ENCODE measurements at regions not wholly inside any gene's neighbourhood (a gene's known extent, or its start where the extent isn't known, plus 50 kb on each side); places are given as distances from the start of the nearest gene placed in this dataset.
A peak's percentile ranks its signal among the peaks of the same experiment; 100 is the strongest.
"Not testable (repeated sequence)": the region's sequence is repeated elsewhere in the genome, so short reads cannot be mapped to it uniquely, and the experiment has no call there.

DNA sequence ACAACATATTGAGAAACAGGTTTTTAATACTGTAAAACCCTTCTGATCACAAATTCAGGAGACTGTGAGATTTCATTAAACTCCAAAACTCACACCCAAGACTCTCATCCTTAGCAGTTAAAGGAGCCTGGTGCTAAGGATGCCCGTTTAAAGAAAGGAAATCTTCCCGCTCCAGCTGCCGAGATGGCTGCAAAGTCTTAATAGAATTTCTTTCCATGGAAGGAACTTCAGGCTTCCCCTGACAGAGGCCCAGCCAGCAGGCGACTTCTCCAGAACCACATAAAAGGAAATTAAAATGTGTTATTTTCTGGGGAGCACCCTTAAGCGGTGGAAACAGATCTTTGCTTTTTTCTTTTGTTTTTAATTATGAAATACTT is 104.7 kb upstream of the CHST15 start:
- H3K27me3 ChIP-seq: no peaks in the 10 kb centered on the region
- no peak for DNase-seq
- H3K36me3 ChIP-seq: no peaks in the 10 kb centered on the region
- no peaks in the 10 kb centered on the region for H3K9me3 ChIP-seq
- peak overlapping the region in 2 of 4 donors; percentile 37 to 54 for H3K27ac ChIP-seq
- intact Hi-C loops (cut with DNase I): no loop called here
- H3K4me3 ChIP-seq: no peak overlapping the region
- TF ChIP-seq CTCF (IDR thresholded peaks at IDR 0.05) (no peak), POLR2A (IDR thresholded peaks at IDR 0.05) (no peak), POLR2AphosphoS5 (IDR thresholded peaks at IDR 0.05) (no peak), EP300 (IDR thresholded peaks at IDR 0.05) (no peak)
- WGBS, 2 donors: 68 to 83% methylated on average over 5 of the region's 5 CpGs
- H3K4me1 ChIP-seq: peaks cover 0 to 15% (median 2%) of the 10 kb centered on the region in 4 donors

- DNase-seq: no peak
- intact Hi-C loops (cut with DNase I): no loop called here
- TF ChIP-seq POLR2AphosphoS5 (IDR thresholded peaks at IDR 0.05) (peak in 1 of 4 donors; percentile 11), EP300 (IDR thresholded peaks at IDR 0.05) (no peak)
- Histone ChIP-seq H3K9me3 (no peaks in the 10 kb centered on the region), H3K27ac (peak overlapping the region in 3 of 4 donors; percentile 37 to 54 (median 44)), H3K36me3 (no peaks in the 10 kb centered on the region), H3K4me1 (peaks cover 0 to 15% (median 2%) of the 10 kb centered on the region in 4 donors), H3K4me3 (no peak overlapping the region), H3K27me3 (no peaks in the 10 kb centered on the region)
- WGBS, 2 donors: 78% methylated on average over 25 of the region's 25 CpGs
These were observed 104.2 kb upstream of the CHST15 start for GRCh38 chr10:124197371-124198124.

DNA sequence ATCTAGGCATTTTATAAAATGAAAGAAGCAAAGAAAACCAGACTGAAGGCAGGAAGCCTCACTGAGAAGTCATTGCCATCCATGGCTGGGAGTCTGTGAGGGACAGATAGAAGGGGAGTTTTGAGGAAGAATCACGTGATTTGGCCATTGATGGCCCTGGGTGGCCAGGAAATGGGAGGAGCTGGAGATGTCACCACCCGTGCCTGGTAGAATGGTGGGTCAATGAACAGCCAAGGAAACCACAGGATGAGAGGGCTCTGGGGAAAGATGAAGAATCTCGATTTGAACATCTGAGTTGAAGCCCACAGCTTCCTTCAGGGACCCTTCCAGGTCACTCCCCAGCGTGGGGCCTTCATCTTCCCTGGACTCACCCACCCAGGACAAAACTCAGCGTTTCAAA is 103.3 kb upstream of the CHST15 start:
- intact Hi-C loops (cut with DNase I): no loop called here
- TF ChIP-seq CTCF (IDR thresholded peaks at IDR 0.05): no peak
- no peak for TF ChIP-seq POLR2A (IDR thresholded peaks at IDR 0.05)
- TF ChIP-seq POLR2AphosphoS5 (IDR thresholded peaks at IDR 0.05): no peak
- WGBS, 2 donors: 53 to 56% methylated on average over 5 of the region's 5 CpGs
- no peaks in the 10 kb centered on the region for H3K36me3 ChIP-seq
- H3K4me3 ChIP-seq: no peak overlapping the region
- no peaks in the 10 kb centered on the region for H3K27me3 ChIP-seq
- peak overlapping the region in 1 of 4 donors; percentile 54 for H3K27ac ChIP-seq
- H3K4me1 ChIP-seq: peaks cover 0 to 15% (median 2%) of the 10 kb centered on the region in 4 donors
- DNase-seq: no peak
- H3K9me3 ChIP-seq: no peaks in the 10 kb centered on the region

- Histone ChIP-seq H3K4me3 (no peak overlapping the region), H3K27ac (no peak overlapping the region), H3K9me3 (no peaks in the 10 kb centered on the region), H3K36me3 (no peaks in the 10 kb centered on the region), H3K4me1 (peaks cover 0 to 15% (median 2%) of the 10 kb centered on the region in 4 donors), H3K27me3 (no peaks in the 10 kb centered on the region)
- no peak for TF ChIP-seq POLR2AphosphoS5 (IDR thresholded peaks at IDR 0.05)
- TF ChIP-seq CTCF (IDR thresholded peaks at IDR 0.05): no peak
- TF ChIP-seq EP300 (IDR thresholded peaks at IDR 0.05): no peak
- TF ChIP-seq POLR2A (IDR thresholded peaks at IDR 0.05): no peak
- 74 to 83% methylated on average over 2 of the region's 2 CpGs for WGBS, 2 donors
- DNase-seq: no peak
- intact Hi-C loops (cut with DNase I): no loop called here
These were observed 100.9 kb upstream of the CHST15 start for GRCh38 chr10:124194199-124194824.

DNA sequence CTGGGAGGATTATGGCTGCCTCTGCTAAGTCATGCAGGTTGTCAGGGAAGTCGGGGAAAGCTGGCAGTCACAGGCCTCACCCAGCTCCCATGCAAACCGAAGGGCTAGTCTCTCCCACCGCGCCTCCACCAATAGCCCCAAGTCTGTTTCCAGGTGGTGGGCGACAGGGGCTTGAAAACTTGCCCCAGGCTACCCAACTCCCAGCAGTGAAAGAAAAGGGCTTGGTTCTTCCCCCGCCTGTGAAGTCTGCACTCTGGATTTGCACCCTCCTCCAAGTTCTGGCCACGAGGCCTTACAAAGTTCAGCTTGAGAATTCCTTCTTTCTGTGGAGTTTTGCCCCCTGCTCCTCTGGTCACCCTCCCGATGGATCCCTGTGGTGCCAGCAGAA is 99.9 kb upstream of the CHST15 start:
- no peaks in the 10 kb centered on the region for H3K36me3 ChIP-seq
- no peaks in the 10 kb centered on the region for H3K27me3 ChIP-seq
- H3K4me1 ChIP-seq: peaks cover 0 to 15% (median 2%) of the 10 kb centered on the region in 4 donors
- 95 to 96% methylated on average over 8 of the region's 8 CpGs for whole genome bisulfite sequencing, 2 donors
- H3K27ac ChIP-seq: no peak overlapping the region
- H3K4me3 ChIP-seq: no peak overlapping the region
- TF ChIP-seq EP300 (IDR thresholded peaks at IDR 0.05) (no peak), POLR2A (IDR thresholded peaks at IDR 0.05) (no peak), POLR2AphosphoS5 (IDR thresholded peaks at IDR 0.05) (no peak), CTCF (IDR thresholded peaks at IDR 0.05) (no peak)
- no peaks in the 10 kb centered on the region for H3K9me3 ChIP-seq
- intact Hi-C loops (cut with DNase I): no loop called here
- DNase-seq: no peak

DNA sequence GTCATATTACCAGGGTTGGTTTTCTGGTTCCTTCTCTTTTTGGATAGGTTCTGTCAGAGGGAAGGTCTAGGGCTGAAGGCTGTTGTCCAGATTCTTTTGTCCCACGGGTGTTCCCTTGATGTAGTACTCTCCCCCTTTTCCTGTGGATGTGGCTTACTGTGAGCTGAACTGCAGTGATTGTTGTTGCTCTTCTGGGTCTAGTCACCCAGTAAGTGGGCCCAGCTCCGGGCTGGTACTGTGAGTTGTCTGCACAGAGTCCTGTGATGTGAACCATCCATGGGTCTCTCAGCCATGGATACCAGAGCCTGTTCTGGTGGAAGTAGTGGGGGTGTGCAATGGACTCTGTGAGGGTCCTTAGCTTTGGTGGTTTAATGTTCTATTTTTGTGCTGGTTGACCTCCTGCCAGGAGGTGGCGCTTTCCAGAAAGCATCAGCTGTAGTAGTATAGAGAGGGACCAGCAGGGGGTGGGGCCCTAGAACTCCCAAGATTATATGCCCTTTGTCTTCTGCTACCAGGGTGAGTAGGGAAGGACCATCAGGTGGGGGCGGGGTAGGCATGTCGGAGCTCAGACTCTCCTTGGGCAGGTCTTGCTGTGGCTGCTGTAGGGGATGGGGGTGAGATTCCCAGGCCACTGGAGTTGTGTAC is 99.4 kb upstream of the CHST15 start:
- DNase-seq; H3K4me3 ChIP-seq; H3K27me3 ChIP-seq; H3K27ac ChIP-seq; intact Hi-C loops (cut with DNase I); H3K9me3 ChIP-seq; H3K36me3 ChIP-seq: not testable (repeated sequence)
- H3K4me1 ChIP-seq: peaks cover 0 to 11% (median 2%) of the 10 kb centered on the region in 4 donors
- WGBS, 2 donors: 90 to 91% methylated on average over 5 of the region's 5 CpGs

GRCh38 chr10:124190476-124190875 is 97.1 kb upstream of the CHST15 start:
- 56 to 76% methylated on average over 2 of the region's 2 CpGs for WGBS, 2 donors
- H3K4me3 ChIP-seq; H3K27me3 ChIP-seq; H3K9me3 ChIP-seq; H3K27ac ChIP-seq; DNase-seq; intact Hi-C loops (cut with DNase I); H3K36me3 ChIP-seq; H3K4me1 ChIP-seq: not testable (repeated sequence)

Data from sigmoid colon (tissue), 6 donors.